Tibial nerve (tissue), 4 donors: ENCODE measurements at regions not wholly inside any gene's neighbourhood (a gene's known extent, or its start where the extent isn't known, plus 50 kb on each side); places are given as distances from the start of the nearest gene placed in this dataset.

Experiments used
- DNase-seq, 2 donors: peaks; one replicate each; pipeline ENCODE4 v3.0.0-alpha.2; 2019; ENCODE audit warnings: low spot score in 2 of 2
- H3K27ac ChIP-seq, 4 donors: fragments of 200-600 bp; sonication (generic) in 3 of 4; one replicate each; pipeline ENCODE4 v1.5.1; 2017 to 2019; ENCODE audit warnings: mild to moderate bottlenecking in 1 of 4
- H3K27me3 ChIP-seq, 2 donors: fragments of 200-600 bp; sonication (generic) in 1 of 2; one replicate each; pipeline versions ENCODE4 v1.5.1 to v1.6.0; 2017 to 2019
- H3K36me3 ChIP-seq, 3 donors: fragments of 200-600 bp; sonication (generic); one replicate each; pipeline ENCODE4 v1.5.1; 2018 to 2019
- H3K4me1 ChIP-seq, 4 donors: fragments of 200-600 bp; sonication (generic) in 3 of 4; one replicate each; pipeline ENCODE4 v1.5.1; 2017 to 2019
- H3K4me3 ChIP-seq, 4 donors: fragments of 200-600 bp; sonication (generic) in 3 of 4; one replicate each; pipeline ENCODE4 v1.5.1; 2017 to 2019; ENCODE audit warnings: mild to moderate bottlenecking in 1 of 4, moderate library complexity in 1 of 4
- H3K9me3 ChIP-seq, 4 donors: fragments of 200-600 bp; sonication (generic) in 3 of 4; one replicate each; pipeline ENCODE4 v1.5.1; 2017 to 2019
- EP300 ChIP-seq, 2 donors: sonication (generic); formaldehyde crosslinking; IDR thresholded peaks; one replicate each; pipeline ENCODE4 v1.6.1; 2017; ENCODE audit warnings: antibody characterized with exemption in 2 of 2, mild to moderate bottlenecking in 1 of 2
- POLR2A ChIP-seq, 2 donors: fragments of 450-650 bp; IDR thresholded peaks; one replicate each; pipeline ENCODE4 v1.6.1; 2017; ENCODE audit warnings: antibody characterized with exemption in 2 of 2, mild to moderate bottlenecking in 2 of 2, moderate library complexity in 2 of 2
- WGBS, 2 donors: methylation state at CpG; one replicate each; pipeline ENCODE4 v1.1.5; 2018; 5-methylcytosine and 5-hydroxymethylcytosine counted together
- TF ChIP-seq, protein P1 (sequence below), 5 experiments: fragments of 200-600 bp in 3 of 5; fragments of 450-650 bp in 2 of 5; sonication (generic) in 3 of 5; IDR thresholded peaks; one replicate each; pipeline ENCODE4 v1.5.1; 2016 to 2019; ENCODE audit warnings: antibody characterized with exemption in 5 of 5, mild to moderate bottlenecking in 3 of 5, moderate library complexity in 2 of 5

DNA sequence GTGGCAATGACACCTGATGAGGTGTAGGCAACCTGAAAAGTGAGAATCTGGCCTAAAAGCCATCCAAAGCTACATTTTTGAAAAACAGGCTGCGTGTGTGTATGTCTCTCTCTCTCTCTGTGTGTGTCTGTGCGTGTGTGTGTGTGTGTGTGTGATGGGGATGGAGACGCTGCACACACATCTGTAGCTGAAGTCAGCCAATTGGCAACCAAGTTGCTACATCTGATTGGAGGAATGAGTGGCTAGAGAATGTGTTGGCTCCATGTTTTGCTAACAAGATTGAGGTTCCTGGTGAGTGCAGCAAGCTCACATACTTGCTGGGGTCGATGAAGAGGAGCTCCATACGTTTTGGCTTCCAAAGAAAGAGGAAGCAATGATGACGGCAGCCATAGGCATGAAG lies 311.4 kb upstream of the NCAM1 start:
- Histone ChIP-seq H3K36me3 (no peaks in the 10 kb centered on the region), H3K4me3 (no peak overlapping the region), H3K27ac (no peak overlapping the region), H3K9me3 (peaks cover 0 to 7% (median 0%) of the 10 kb centered on the region in 4 donors), H3K27me3 (no peaks in the 10 kb centered on the region), H3K4me1 (peaks cover 0 to under 1% (median under 1%) of the 10 kb centered on the region in 4 donors)
- 75 to 86% methylated on average over 6 of the region's 6 CpGs for WGBS, 2 donors
- DNase-seq: no peak
- TF ChIP-seq POLR2A (IDR thresholded peaks at IDR 0.05) (no peak), EP300 (IDR thresholded peaks at IDR 0.05) (no peak)
- TF ChIP-seq, protein P1, sequence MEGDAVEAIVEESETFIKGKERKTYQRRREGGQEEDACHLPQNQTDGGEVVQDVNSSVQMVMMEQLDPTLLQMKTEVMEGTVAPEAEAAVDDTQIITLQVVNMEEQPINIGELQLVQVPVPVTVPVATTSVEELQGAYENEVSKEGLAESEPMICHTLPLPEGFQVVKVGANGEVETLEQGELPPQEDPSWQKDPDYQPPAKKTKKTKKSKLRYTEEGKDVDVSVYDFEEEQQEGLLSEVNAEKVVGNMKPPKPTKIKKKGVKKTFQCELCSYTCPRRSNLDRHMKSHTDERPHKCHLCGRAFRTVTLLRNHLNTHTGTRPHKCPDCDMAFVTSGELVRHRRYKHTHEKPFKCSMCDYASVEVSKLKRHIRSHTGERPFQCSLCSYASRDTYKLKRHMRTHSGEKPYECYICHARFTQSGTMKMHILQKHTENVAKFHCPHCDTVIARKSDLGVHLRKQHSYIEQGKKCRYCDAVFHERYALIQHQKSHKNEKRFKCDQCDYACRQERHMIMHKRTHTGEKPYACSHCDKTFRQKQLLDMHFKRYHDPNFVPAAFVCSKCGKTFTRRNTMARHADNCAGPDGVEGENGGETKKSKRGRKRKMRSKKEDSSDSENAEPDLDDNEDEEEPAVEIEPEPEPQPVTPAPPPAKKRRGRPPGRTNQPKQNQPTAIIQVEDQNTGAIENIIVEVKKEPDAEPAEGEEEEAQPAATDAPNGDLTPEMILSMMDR (IDR thresholded peaks at IDR 0.05): no peak

DNA sequence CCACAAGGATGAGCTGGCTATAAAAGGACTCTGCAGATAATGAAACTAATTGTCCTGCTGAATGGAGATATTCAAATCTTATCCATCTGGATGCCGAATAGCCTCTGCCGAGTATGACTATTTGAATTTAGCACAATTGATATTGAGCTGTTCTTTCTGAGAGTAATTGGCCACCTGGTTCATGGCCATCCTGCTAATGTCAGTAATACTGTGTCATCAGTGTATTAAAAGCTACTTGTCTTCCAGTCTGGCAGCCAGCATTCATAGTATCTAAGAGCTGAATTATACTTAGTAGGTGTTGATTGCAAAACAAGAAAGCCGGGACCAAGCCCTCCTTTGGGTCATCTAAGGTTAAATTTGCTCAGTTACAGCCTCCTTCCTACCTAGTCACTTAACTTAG lies 310.7 kb upstream of the NCAM1 start:
- Histone ChIP-seq H3K4me1 (peaks cover 0 to 7% (median 3%) of the 10 kb centered on the region in 4 donors), H3K4me3 (no peak overlapping the region), H3K9me3 (peaks cover 0 to under 1% (median 0%) of the 10 kb centered on the region in 4 donors), H3K27ac (no peak overlapping the region), H3K36me3 (no peaks in the 10 kb centered on the region), H3K27me3 (no peaks in the 10 kb centered on the region)
- WGBS, 2 donors: 74 to 86% methylated on average over 3 of the region's 3 CpGs
- no peak for DNase-seq
- no peak for TF ChIP-seq POLR2A (IDR thresholded peaks at IDR 0.05)
- TF ChIP-seq, protein P1 (IDR thresholded peaks at IDR 0.05): no peak
- no peak for TF ChIP-seq EP300 (IDR thresholded peaks at IDR 0.05)

DNA sequence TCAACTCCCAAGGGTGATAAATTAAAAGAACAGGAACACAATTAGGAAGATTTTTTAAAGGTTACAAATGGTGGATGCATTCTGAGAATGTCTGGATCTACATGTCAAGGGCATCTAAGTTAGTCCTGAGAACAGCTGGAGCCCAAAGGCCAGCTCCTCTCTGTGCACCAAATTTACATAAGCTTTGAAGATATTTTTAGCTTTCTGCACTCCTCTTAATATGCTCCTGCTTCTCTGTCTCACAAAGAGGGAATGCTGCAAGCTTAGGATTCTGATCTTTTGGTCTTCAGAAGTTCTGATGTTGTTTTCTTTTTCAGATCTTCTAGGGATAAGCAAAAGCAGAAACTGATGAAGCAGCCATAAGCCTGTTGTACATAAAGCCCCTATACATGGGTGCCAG lies 309.8 kb upstream of the NCAM1 start:
- Histone ChIP-seq H3K36me3 (no peaks in the 10 kb centered on the region), H3K27ac (no peak overlapping the region), H3K4me3 (no peak overlapping the region), H3K9me3 (no peaks in the 10 kb centered on the region), H3K27me3 (no peaks in the 10 kb centered on the region), H3K4me1 (peaks cover 0 to 11% (median 3%) of the 10 kb centered on the region in 4 donors)
- TF ChIP-seq, protein P1 (IDR thresholded peaks at IDR 0.05): no peak
- TF ChIP-seq EP300 (IDR thresholded peaks at IDR 0.05): no peak
- TF ChIP-seq POLR2A (IDR thresholded peaks at IDR 0.05): no peak
- no peak for DNase-seq

- DNase-seq: no peak
- Histone ChIP-seq H3K4me1 (peaks cover 0 to 11% (median 3%) of the 10 kb centered on the region in 4 donors), H3K9me3 (no peaks in the 10 kb centered on the region), H3K36me3 (no peaks in the 10 kb centered on the region), H3K27ac (no peak overlapping the region), H3K27me3 (no peaks in the 10 kb centered on the region), H3K4me3 (no peak overlapping the region)
- 96% methylated on average over 3 of the region's 3 CpGs for WGBS, 2 donors
- TF ChIP-seq, protein P1 (IDR thresholded peaks at IDR 0.05): no peak
- no peak for TF ChIP-seq EP300 (IDR thresholded peaks at IDR 0.05)
- TF ChIP-seq POLR2A (IDR thresholded peaks at IDR 0.05): no peak
These were observed 308.3 kb upstream of the NCAM1 start for GRCh38 chr11:112652786-112653390.

GRCh38 chr11:112655371-112655770 lies 305.8 kb upstream of the NCAM1 start:
- Histone ChIP-seq H3K36me3 (no peaks in the 10 kb centered on the region), H3K27me3 (no peaks in the 10 kb centered on the region), H3K9me3 (no peaks in the 10 kb centered on the region), H3K27ac (no peak overlapping the region), H3K4me1 (peaks cover 0 to 11% (median 3%) of the 10 kb centered on the region in 4 donors), H3K4me3 (no peak overlapping the region)
- TF ChIP-seq EP300 (IDR thresholded peaks at IDR 0.05) (peak in 1 of 2 donors; percentile 38), POLR2A (IDR thresholded peaks at IDR 0.05) (no peak)
- TF ChIP-seq, protein P1 (IDR thresholded peaks at IDR 0.05): peak in 1 of 5 experiments; percentile 6
- WGBS, 2 donors: 16 to 17% methylated on average over 2 of the region's 2 CpGs
- peak; percentile 49 to 67 for DNase-seq
